AG09319 (cell line): ENCODE measurements at regions not wholly inside any gene's neighbourhood (a gene's known extent, or its start where the extent isn't known, plus 50 kb on each side); places are given as distances from the start of the nearest gene placed in this dataset.

Source experiments
- DNase-seq: peaks from one replicate; pipeline ENCODE4 v3.0.0-alpha.2; 2010; ENCODE audit warnings: low read depth; ENCODE audit errors: extremely low read depth
- CTCF ChIP-seq: IDR thresholded peaks from 2 replicates; pipeline ENCODE4 v1.5.1; 2011; ENCODE audit warnings: low read depth, mild to moderate bottlenecking, inconsistent platforms, low read length, moderate library complexity

GRCh38 chr3:72328755-72329277 is 519.4 kb downstream of the SHQ1 start:
- no peak for DNase-seq
- TF ChIP-seq CTCF: no peak

- no peak for TF ChIP-seq CTCF
Measured at GRCh38 chr3:72327008-72327407, 521.2 kb downstream of the SHQ1 start.

GRCh38 chr3:72324253-72324811 is 523.9 kb downstream of the SHQ1 start:
- DNase-seq: no peak
- TF ChIP-seq CTCF: no peak

More at GRCh38 chr3:72327008-72327407, 521.2 kb downstream of the SHQ1 start:
- no peak for DNase-seq

- no peak for TF ChIP-seq CTCF
- DNase-seq: no peak
Measured at GRCh38 chr3:72323773-72324172, 524.5 kb downstream of the SHQ1 start.

- no peak for TF ChIP-seq CTCF
- DNase-seq: no peak
Measured at GRCh38 chr3:72322264-72322976, 525.8 kb downstream of the SHQ1 start.

GRCh38 chr3:72320955-72321303 is 527.3 kb downstream of the SHQ1 start:
- no peak for DNase-seq
- TF ChIP-seq CTCF: no peak

GRCh38 chr3:72320095-72320954 is 527.9 kb downstream of the SHQ1 start:
- DNase-seq: no peak
- no peak for TF ChIP-seq CTCF
